Liver (tissue), 3 donors: ENCODE measurements at regions not wholly inside any gene's neighbourhood (a gene's known extent, or its start where the extent isn't known, plus 50 kb on each side); places are given as distances from the start of the nearest gene placed in this dataset.

Source experiments
- ATF3 ChIP-seq: IDR thresholded peaks from 2 replicates; pipeline ENCODE4 v1.6.1; 2016; ENCODE audit warnings: antibody characterized with exemption
- CTCF ChIP-seq: fragments of 150-350 bp; IDR thresholded peaks from 2 replicates; pipeline ENCODE4 v1.5.1; 2017; ENCODE audit warnings: improper control_type of control experiment, low read depth, low read length; ENCODE audit not compliant: missing input control
- EGR1 ChIP-seq, 2 donors: IDR thresholded peaks; 2 replicates each; pipeline ENCODE4 v1.6.1; 2016 to 2018; ENCODE audit warnings: antibody characterized with exemption in 2 of 2, low read depth in 2 of 2
- FOXA1 ChIP-seq: IDR thresholded peaks from 2 replicates; pipeline ENCODE4 v1.6.1; 2016; ENCODE audit warnings: antibody characterized with exemption
- GABPA ChIP-seq, 2 donors: IDR thresholded peaks in 1 of 2; conservative IDR thresholded peaks in 1 of 2; 2 replicates each; pipeline ENCODE4 v1.6.1; 2016; ENCODE audit warnings: antibody characterized with exemption in 2 of 2, mild to moderate bottlenecking in 1 of 2, moderate library complexity in 1 of 2
- HNF4A ChIP-seq, 2 donors: conservative IDR thresholded peaks; 2 replicates each; pipeline ENCODE4 v1.6.1; 2016; ENCODE audit warnings: antibody characterized with exemption in 2 of 2, mild to moderate bottlenecking in 2 of 2
- MAX ChIP-seq: IDR thresholded peaks from 2 replicates; pipeline ENCODE4 v1.6.1; 2016; ENCODE audit warnings: antibody characterized with exemption
- RAD21 ChIP-seq, 2 donors: IDR thresholded peaks; 2 replicates each; pipeline ENCODE4 v1.6.1; 2016; ENCODE audit warnings: antibody characterized with exemption in 2 of 2, mild to moderate bottlenecking in 2 of 2
- REST ChIP-seq: IDR thresholded peaks from 2 replicates; pipeline ENCODE4 v1.6.1; 2016; ENCODE audit warnings: antibody characterized with exemption, mild to moderate bottlenecking
- RXRA ChIP-seq, 2 donors: IDR thresholded peaks; 2 replicates each; pipeline ENCODE4 v1.6.1; 2017 to 2018; ENCODE audit warnings: antibody characterized with exemption in 2 of 2, mild to moderate bottlenecking in 1 of 2
- YY1 ChIP-seq: IDR thresholded peaks from 2 replicates; pipeline ENCODE4 v1.6.1; 2016; ENCODE audit warnings: antibody characterized with exemption, mild to moderate bottlenecking
- ZBTB33 ChIP-seq: IDR thresholded peaks from 2 replicates; pipeline ENCODE4 v1.6.1; 2016; ENCODE audit warnings: antibody characterized with exemption
- donor health status: healthy.
- donor health status: healthy.

DNA sequence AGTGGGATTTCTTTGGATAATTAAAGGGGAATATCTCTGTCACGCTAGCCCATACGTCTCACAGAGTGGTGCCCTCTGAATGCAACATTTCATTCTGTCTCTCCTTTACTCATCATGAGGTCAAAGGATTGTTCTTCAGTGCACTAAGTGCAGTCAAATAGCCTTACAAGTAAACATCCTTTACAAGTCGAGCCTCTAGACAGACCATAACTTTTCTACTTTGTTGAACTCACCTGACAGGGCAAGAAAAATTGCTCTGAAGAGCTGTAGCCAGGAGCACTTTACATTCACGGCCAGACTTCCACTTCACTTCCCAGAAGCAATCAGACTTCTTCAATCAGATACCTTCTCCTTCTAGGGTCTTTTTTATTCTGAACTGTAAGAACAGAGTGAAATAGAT lies 768.0 kb upstream of the TMPRSS15 start:
- TF ChIP-seq MAX, result no peak
- TF ChIP-seq CTCF, result no peak
- no peak for TF ChIP-seq GABPA (IDR thresholded peaks at IDR 0.05 in 1 of 2, conservative IDR thresholded peaks at IDR 0.05 in 1 of 2)
- TF ChIP-seq RXRA (IDR thresholded peaks at IDR 0.05), result no peak
- no peak for TF ChIP-seq REST
- no peak for TF ChIP-seq ATF3
- TF ChIP-seq EGR1 (IDR thresholded peaks at IDR 0.05; ENCODE audit: low read depth in 2 of 2), result no peak
- no peak for TF ChIP-seq ZBTB33
- no peak for TF ChIP-seq YY1
- no peak for TF ChIP-seq RAD21 (IDR thresholded peaks at IDR 0.05)
- no peak for TF ChIP-seq HNF4A (conservative IDR thresholded peaks at IDR 0.05)
- TF ChIP-seq FOXA1, result no peak
